ENCODE measurements at regions not wholly inside any gene's neighbourhood (a gene's known extent, or its start where the extent isn't known, plus 50 kb on each side); places are given as distances from the start of the nearest gene placed in this dataset.

DNA sequence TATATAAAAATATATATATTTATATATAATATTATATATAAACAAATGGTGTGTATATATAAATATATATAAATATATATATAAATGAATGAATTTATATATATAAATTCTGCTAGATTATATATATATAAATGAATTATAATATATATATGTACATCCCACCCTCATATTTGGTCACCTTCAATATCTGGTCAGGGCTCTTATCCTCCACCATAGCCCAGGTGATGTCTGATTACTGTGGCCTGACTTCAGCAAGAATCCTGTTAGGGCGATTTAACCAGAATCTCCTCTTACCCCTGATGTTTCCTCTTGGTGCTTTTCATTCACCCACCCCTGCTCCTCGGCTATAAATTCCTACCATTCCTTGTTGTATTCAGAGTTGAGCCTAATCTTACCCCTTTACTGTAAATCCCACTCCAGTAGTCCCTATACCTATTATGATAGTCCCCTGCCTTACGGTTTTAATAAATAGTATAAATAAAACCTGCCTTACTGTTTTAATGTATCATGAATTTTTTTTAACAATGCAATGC, 439.6 kb downstream of the PLOD2 start:
- TF ChIP-seq, protein P1, sequence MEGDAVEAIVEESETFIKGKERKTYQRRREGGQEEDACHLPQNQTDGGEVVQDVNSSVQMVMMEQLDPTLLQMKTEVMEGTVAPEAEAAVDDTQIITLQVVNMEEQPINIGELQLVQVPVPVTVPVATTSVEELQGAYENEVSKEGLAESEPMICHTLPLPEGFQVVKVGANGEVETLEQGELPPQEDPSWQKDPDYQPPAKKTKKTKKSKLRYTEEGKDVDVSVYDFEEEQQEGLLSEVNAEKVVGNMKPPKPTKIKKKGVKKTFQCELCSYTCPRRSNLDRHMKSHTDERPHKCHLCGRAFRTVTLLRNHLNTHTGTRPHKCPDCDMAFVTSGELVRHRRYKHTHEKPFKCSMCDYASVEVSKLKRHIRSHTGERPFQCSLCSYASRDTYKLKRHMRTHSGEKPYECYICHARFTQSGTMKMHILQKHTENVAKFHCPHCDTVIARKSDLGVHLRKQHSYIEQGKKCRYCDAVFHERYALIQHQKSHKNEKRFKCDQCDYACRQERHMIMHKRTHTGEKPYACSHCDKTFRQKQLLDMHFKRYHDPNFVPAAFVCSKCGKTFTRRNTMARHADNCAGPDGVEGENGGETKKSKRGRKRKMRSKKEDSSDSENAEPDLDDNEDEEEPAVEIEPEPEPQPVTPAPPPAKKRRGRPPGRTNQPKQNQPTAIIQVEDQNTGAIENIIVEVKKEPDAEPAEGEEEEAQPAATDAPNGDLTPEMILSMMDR (IDR thresholded peaks at IDR 0.05; ENCODE audit: partially characterized antibody, unreplicated experiment) = no peak
- Mint-ChIP-seq H3K9me3 (ENCODE audit: unreplicated experiment) (peaks cover 2% of the 10 kb centered on the region), H3K36me3 (ENCODE audit: unreplicated experiment) (no peaks in the 10 kb centered on the region), H3K4me3 (ENCODE audit: unreplicated experiment) (no peak overlapping the region), H3K27ac (ENCODE audit: unreplicated experiment) (no peak overlapping the region), H3K27me3 (ENCODE audit: unreplicated experiment) (peaks cover 4% of the 10 kb centered on the region), H3K4me1 (ENCODE audit: low read depth, unreplicated experiment) (peaks cover 9% of the 10 kb centered on the region)
- DNase-seq = no peak

DNA sequence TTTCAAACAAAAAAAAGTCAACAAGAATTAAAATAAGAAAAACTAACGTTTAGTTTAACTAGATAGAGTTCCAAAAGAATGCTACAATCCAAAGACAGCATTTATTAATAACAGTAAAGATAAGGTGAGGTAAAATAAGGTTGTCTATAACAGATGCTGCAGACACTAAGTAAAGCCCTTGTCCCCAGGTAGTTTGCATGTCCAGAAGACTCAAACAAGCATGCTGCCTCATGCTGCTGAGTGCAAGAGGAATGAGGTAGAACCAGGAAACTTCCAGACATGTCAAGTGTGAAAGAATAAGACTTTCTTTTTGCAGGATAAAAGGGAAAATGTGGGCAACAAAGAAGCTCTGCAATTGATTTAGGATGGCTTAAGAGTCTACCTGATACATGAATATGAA, 439.2 kb downstream of the PLOD2 start:
- no peak for DNase-seq
- Mint-ChIP-seq H3K4me1 (ENCODE audit: low read depth, unreplicated experiment) (peaks cover 9% of the 10 kb centered on the region), H3K36me3 (ENCODE audit: unreplicated experiment) (no peaks in the 10 kb centered on the region), H3K27ac (ENCODE audit: unreplicated experiment) (no peak overlapping the region), H3K4me3 (ENCODE audit: unreplicated experiment) (no peak overlapping the region), H3K27me3 (ENCODE audit: unreplicated experiment) (peaks cover 4% of the 10 kb centered on the region), H3K9me3 (ENCODE audit: unreplicated experiment) (peaks cover 2% of the 10 kb centered on the region)
- TF ChIP-seq, protein P1 (IDR thresholded peaks at IDR 0.05; ENCODE audit: partially characterized antibody, unreplicated experiment) = no peak

DNA sequence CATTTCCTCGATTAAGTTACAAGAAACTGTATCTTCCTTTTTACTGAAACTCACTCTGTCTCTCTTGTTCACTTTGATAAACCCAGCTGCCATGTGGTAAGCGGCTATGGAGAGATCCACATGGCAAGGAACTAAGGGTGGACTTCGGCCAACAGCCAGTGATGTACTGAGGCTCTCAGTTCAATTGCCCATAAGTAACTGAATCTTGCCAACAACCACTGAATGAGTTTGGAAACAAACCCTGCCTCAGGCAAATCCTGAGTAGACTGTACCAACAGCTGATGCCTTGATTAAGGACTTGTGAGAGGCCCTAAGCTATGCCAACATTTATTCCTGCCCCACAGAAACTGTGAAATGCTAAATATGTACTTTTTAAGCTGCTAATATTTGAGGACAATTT, 433.5 kb downstream of the PLOD2 start:
- Mint-ChIP-seq H3K27me3 (ENCODE audit: unreplicated experiment) (peaks cover 4% of the 10 kb centered on the region), H3K4me3 (ENCODE audit: unreplicated experiment) (no peak overlapping the region), H3K9me3 (ENCODE audit: unreplicated experiment) (no peaks in the 10 kb centered on the region), H3K4me1 (ENCODE audit: low read depth, unreplicated experiment) (no peaks in the 10 kb centered on the region), H3K27ac (ENCODE audit: unreplicated experiment) (no peak overlapping the region), H3K36me3 (ENCODE audit: unreplicated experiment) (no peaks in the 10 kb centered on the region)
- TF ChIP-seq, protein P1 (IDR thresholded peaks at IDR 0.05; ENCODE audit: partially characterized antibody, unreplicated experiment) = no peak
- DNase-seq = no peak

DNA sequence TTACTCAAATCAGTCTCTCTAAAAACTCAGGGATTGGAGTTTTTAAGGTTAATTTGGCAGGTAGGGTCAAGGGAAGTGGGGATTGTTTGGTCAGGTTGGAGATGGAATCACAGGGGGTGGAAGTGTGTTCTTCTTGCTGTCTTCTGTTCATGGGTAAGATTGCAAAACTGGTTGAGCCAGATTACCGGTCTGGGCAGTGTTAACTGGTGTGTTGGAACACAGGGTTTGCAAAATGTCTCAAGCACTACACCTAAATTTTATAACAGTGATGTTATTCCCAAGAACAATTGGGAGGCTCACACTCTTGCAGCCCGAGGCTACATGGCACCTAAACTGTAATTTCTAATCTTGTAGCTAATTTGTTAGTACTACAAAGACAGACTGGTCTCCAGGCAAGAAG, 425.4 kb downstream of the PLOD2 start:
- H3K27me3 Mint-ChIP-seq (ENCODE audit: unreplicated experiment) = peaks cover 2% of the 10 kb centered on the region
- H3K27ac Mint-ChIP-seq (ENCODE audit: unreplicated experiment) = no peak overlapping the region

DNA sequence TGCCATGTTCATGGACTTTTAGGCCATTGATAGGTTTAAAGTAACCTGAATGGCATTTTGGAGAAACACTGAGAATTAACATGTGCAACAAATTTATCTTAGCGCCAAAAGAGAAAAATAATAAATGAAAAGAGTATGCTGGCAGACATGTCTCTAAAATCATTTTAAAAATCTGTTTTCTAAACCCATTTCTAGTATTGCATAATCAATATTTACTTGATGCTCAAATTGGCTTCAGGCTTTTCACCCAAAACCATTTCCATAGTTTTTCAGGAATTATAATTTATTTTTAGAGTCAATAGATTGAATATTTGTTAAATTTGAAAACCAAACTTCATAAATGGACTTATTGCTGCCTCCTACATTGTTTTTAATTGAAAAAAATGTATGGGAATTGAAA, 423.0 kb downstream of the PLOD2 start:
- DNase-seq = no peak
- no peak overlapping the region for H3K27ac Mint-ChIP-seq (ENCODE audit: unreplicated experiment)
- H3K4me3 Mint-ChIP-seq (ENCODE audit: unreplicated experiment) = no peak overlapping the region
- no peaks in the 10 kb centered on the region for H3K9me3 Mint-ChIP-seq (ENCODE audit: unreplicated experiment)
- H3K36me3 Mint-ChIP-seq (ENCODE audit: unreplicated experiment) = no peaks in the 10 kb centered on the region
- H3K4me1 Mint-ChIP-seq (ENCODE audit: low read depth, unreplicated experiment) = no peaks in the 10 kb centered on the region
- peaks cover 2% of the 10 kb centered on the region for H3K27me3 Mint-ChIP-seq (ENCODE audit: unreplicated experiment)
- TF ChIP-seq, protein P1 (IDR thresholded peaks at IDR 0.05; ENCODE audit: partially characterized antibody, unreplicated experiment) = no peak

More for the DNA sequence above, 425.4 kb downstream of the PLOD2 start:
- Mint-ChIP-seq H3K36me3 (ENCODE audit: unreplicated experiment) (no peaks in the 10 kb centered on the region), H3K4me3 (ENCODE audit: unreplicated experiment) (no peak overlapping the region), H3K9me3 (ENCODE audit: unreplicated experiment) (no peaks in the 10 kb centered on the region), H3K4me1 (ENCODE audit: low read depth, unreplicated experiment) (no peaks in the 10 kb centered on the region)
- DNase-seq = no peak
- TF ChIP-seq, protein P1 (IDR thresholded peaks at IDR 0.05; ENCODE audit: partially characterized antibody, unreplicated experiment) = no peak

Data from glutamatergic neuron (in vitro differentiated cells).